HG02970 (cell line): ENCODE measurements at regions not wholly inside any gene's neighbourhood (a gene's known extent, or its start where the extent isn't known, plus 50 kb on each side); places are given as distances from the start of the nearest gene placed in this dataset.

ENCODE experiments used
- ATAC-seq: cut with Tn5 transposase; IDR thresholded peaks from one replicate; pipeline ENCODE4 v1.9.1; 2021; ENCODE audit warnings: mild to moderate bottlenecking, moderate library complexity, moderate number of reproducible peaks; ENCODE audit not compliant: unreplicated experiment, low FRiP score

DNA sequence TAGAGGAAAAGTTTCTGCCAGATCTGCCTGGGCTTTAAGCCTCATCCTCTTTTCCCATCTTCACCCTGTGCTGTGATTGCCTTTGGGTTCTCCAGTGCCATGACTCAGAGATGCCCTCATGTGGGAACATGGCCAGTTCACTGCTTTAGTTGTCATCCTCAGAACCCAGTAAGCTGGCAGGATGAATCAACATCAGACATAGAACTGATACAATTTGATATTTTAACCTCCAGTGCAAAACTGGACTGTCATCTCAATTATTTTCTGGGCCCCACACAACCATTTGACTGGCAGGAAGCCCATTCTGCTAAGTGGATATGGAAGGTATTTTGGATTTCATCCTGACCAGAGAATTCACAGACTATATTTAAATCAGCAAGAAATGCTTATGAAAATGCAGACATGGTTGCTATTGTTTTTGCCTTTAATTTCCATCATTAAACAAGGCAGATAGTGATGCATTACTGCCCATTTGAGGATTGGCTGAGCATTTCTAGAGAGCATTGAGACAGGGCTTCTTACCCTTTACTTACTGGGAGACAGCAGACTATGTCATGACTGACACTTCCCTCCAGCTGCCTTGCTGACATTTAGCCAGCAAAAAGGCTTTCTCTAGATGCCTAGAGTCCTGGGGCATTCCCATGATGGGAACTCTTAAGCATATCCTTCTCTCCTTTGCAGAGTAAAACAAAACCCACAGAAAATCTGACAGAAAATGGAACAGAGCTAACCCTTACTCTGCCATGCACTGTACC, 327.1 kb upstream of the MTNR1B start:
- ATAC-seq = no peak

DNA sequence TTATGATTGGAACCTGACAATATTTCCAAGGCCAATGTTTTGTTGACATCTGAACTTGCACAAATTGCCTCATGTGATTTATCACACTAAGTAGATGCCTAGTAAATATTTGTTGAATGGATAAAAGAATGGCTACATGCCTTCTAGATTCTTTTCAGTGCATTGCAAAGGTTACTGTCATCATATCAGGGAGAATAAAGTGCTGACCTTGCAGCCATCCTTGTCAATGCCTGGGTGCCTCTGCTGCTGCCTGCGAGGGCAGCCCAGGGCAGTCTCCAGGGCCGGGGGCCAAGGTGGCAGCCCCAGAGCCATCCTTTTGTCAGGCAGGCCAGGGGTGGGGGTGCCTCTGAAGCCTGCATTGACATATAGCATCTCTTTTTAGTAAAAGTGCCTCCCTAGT, 325.6 kb upstream of the MTNR1B start:
- ATAC-seq = no peak

DNA sequence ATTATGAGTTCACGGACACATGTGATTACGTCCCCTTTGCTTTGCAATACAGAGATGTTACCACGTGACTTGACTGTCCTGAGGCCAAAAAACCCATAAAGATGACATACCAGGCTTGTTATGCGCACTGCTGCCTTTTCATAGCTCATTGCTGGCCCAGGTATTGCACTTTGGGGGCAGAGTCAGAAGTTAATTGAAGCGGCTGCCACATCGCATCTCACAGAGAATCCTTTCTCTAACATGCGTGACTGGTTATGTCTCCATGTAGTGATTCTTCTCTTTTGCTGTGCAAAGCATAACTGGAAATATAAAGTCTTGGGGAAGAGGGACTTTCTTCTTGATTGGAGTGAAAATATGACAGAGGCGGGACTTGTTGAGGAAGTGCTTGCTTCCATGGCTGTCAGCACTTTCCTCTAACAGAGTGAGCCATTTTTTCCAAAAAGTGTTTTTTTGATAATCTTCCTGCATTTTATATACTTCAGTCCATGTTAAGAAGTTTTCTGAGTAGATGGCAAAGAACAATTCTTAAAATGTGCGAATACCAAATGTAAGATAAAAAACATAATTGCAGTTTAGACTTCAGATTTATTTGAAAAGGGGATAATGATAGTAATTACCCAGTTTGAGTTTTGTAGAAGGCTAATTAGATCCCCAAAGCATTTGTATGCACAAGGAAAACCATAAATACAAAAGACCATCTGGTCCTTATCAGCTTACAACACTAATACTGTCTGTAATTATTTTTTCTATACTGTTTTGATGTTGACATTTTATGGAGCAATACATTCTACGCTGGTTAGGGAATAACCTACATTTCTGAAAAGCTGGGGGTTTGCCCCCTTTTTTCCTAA, 324.6 kb upstream of the MTNR1B start:
- ATAC-seq = no peak

DNA sequence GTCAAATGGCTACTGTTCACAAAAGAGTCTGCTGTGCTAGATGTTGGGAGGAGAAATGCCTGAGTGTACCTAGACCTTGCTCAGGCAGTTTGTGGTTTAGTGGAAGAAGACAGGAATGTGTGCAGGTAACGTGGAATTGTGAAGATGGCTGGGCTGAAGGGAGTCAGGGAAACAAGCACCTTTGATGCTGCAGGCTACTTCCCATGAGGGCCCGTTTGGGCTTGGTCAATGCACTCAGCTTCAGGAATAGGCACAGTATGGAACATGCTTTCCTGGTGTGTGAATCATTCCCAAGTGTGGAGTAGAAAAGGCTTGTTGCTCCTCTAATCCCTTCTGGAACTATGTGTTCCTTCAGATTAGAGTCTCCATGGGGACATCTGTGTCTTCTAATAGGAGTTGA, 318.3 kb upstream of the MTNR1B start:
- ATAC-seq = no peak

DNA sequence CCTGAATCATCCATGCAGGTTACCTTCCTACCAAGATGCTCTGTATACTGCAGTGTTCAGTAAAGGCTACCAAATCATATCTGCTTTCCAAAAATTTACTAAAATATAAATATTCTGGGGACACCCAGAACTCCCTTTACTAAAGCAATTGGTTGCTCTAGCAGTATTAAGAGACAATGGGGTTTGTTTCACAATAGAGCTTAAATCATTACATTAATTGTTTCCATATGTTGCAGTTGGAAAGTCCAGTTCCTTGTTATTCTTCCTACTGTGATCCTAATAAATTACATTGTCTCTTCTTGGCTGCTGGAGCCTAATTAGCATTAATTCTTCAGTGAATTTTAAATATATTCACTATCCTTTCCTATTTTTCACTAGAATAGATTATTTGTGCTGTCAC, 316.0 kb upstream of the MTNR1B start:
- no peak for ATAC-seq

DNA sequence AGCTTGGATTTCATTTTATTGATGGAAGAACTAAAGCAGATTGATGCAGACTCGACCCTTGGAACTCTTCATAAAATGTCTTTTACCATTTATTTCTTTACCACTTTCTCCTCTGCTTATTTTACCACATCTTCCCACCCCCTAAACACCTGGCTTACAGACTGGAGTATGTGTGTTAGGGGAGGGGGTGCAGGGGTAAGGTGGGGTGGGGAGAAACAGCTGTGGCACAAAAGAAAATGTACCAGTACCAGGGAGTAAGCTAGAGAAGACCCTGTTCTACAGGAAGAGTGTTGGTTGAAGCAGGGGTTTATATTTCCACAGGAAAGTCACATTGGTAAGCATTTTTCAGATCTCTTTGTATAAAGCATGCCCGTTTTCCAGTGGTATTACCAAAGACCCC, 312.7 kb upstream of the MTNR1B start:
- ATAC-seq = no peak

DNA sequence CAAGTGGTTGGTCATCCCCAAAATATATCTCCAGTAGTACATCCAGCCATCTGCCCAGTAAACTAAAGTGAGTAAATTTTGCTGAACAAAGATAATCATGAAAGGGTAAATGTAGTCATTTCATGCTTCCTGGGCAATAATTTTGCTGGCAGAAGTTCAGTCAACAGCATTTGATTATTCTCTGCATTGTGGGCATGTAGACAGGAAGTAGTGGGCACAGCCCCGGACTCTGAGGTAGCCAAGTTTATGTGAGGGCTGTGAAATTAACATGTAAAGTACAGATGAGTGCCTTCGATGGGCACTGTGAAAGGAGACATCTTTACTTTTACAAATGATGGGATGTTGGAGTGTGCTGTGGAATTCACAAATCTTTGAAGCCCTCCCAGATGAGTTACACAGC, 312.2 kb upstream of the MTNR1B start:
- no peak for ATAC-seq

DNA sequence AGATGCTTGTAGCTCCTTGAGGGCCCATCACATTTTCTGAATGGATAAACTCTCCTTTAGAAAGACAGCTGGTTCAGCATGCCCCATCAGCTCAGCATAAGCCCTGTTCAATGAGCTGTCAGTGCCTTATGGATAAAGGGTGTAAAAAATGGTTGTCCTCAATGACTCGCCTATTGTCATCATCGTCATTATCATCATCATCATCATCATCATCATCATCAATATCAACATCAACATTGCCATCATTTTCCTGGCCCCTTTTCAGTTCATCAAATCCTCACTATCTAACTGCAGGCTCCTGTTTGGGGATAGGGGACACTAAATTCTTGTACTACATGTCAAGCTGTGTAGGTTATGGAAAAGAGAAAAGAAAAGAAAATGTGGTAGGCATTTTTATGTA, 310.7 kb upstream of the MTNR1B start:
- ATAC-seq = no peak

DNA sequence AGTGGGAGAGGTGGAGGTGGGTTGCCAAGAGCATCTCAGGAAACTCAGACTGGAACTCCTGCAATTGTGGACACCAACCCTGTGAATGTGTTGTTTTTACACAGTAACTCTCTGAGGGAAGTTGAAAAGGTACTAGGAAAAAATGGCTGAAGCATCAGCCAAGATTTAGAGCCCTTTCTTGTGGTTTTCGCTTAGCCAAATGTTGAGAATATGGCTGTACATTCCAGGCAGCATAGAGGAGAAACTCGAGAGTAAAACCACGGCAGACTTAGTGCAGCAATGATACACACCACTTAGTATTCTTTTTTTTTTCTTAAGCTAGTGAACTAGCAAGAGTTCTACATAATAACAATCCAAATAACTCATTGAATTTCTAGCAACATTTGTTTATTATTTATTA, 309.7 kb upstream of the MTNR1B start:
- ATAC-seq = no peak

DNA sequence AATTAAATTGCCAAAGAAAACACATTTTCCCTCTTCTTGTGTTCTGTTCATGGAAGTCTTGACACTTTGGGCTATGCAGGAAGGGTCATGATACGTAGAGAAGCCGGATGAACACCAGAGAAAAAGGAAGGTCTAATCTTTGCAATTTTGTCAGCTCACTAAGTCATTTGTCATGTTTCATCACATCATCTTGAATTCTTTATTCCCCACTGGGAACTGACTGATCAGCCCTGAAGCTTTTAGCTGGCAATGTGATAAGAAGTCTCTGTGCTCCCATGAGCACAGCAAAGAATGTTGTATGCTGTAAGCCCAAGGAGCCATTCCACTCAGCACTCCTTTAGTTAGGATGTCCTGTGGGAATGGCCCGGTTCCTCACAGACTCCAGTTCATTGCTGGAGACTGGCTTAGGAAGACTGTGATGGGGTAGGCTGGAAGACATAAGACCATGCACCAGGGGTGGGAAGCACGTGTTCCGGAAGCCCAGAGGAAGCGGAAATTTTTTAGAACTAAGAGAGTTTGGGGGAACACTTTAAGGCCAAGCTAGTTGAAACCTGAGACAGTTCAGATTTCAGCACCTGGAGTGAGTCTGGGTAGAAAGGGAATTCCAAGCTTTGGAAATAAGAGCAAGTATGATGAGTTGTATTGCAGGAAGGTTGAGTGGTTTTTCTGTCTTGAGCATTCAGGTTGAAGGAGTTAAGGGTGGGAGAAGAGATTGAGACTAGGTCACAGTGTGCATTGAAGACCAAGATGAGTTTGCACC, 306.7 kb upstream of the MTNR1B start:
- ATAC-seq = no peak

DNA sequence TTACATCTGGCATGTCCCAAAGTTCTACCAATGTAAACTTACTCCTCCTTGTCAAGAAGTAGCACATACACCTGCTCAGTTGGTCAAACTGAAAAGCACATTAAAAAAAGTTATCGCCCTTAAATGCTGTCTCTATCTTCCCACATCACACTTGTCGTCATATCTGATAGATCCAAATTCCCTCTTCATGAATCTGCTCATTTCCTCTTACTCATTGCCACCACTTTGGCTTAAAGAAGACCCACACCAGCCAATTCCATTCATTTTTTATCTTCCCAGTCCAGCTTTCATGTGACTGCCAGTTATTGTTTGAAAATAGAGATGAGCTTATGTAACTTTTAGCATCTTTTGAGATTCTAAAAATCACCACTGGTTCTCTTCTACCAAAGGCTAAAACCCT, 305.9 kb upstream of the MTNR1B start:
- no peak for ATAC-seq

DNA sequence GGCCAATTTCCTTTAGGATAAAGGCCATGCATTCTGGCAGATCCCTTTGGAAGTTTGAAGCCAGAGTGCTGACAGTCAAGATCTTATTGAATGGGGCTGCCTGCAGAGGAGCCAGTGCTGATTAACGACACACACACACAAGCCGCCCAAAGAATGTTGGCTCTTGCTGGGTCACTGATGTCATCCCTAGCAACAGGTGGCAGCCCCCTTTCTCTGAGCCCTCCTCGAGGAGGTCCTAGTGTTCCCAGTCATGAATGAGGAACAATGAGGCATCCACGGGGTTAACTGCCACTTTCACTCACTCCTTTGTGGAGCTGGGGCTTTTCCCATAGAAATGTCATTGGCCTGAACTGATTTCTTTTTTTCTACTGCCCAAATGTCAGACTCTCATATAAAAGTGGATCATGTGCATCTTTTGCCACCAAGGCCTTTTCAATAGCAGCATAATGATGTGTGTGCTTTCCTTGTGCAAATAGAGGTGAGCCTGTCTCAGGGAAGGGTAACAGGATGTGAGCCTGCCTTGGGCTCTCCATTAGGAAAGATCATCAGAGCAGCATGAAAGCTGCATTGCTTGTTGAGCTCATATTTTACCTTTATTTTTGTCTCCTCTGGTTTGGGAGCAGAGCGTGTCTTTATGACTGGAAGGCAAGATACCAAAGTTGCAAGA, 301.8 kb upstream of the MTNR1B start:
- ATAC-seq = no peak

DNA sequence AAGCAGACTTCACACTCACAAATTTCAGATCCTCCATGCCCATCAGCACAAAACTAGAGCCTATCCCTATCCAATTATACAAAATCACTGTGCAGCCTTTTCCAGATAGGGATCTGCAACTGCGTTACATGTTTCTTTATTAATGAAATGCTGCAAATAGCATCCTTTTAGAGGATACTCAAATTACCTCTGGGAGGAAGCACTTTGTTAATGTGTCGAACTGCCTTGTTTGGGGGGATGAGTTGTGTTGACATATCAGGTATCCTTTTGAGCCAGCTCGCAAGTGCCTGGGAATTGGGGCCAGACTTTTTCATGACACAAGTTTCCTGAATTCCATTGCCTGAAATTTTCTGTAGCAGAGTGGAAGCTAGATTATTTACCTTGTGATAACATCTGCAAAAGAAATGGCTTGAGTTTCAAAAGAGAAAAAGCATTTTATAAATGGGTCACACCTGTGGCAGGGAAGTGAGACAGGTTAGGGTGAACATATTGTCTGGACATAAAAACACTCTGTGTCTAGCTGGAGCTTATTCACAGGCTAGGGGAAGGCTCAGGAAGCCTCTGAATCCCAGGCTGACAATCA, 299.1 kb upstream of the MTNR1B start:
- ATAC-seq = no peak

DNA sequence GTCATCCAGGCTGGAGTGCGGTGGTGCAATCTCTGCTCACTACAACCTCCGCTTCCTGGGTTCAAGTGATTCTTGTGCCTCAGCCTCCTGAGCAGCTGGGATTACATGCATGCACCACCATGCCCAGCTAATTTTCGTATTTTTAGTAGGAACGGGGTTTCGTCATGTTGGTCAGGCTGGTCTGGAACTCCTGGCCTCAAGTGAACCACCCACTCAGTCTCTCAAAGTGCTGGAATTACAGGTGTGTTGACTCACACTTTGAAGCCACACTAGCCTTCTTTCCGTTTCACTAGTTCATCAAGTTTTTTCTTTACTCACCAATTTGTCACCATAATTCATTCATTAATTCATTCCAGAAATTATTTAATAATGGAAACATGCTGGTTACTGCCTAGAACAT, 298.4 kb upstream of the MTNR1B start:
- no peak for ATAC-seq

DNA sequence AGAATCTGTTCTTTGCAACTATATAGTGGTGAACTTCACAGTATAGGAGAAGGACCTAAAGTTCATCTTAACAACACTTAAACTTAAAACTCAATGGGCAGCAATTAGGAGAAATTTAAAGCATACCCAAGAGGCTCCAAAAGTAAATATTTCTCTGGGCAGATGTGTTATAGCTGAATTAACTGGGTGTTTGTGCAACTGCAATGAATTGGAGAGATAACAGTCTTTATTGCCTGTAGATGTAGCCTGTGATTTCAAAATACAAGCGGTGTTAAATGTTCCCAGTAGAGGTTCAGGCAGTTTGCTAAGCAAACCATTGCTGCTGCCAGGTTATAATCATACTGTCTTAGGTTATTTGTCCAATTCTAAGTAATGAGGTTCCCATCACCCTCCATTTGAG, 294.1 kb upstream of the MTNR1B start:
- ATAC-seq = no peak

DNA sequence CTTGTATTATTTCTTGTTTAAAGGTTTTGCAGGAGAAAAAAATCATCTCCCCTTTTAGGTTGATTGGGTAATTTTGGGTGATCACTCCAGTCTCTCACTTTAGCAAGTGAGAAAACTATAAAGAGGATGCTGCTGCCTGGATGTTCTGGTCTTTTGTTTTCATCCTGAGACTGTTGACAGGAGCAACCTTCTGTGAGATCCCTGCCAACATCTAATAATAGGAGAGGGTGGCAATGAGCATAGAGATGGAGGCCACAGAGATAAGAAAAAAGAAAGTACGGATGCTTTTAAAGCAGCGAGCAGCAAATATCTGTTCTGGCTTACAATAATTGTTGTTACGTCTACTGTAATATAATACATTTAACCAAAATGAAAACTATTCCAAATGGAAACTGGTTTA, 293.6 kb upstream of the MTNR1B start:
- ATAC-seq = no peak

DNA sequence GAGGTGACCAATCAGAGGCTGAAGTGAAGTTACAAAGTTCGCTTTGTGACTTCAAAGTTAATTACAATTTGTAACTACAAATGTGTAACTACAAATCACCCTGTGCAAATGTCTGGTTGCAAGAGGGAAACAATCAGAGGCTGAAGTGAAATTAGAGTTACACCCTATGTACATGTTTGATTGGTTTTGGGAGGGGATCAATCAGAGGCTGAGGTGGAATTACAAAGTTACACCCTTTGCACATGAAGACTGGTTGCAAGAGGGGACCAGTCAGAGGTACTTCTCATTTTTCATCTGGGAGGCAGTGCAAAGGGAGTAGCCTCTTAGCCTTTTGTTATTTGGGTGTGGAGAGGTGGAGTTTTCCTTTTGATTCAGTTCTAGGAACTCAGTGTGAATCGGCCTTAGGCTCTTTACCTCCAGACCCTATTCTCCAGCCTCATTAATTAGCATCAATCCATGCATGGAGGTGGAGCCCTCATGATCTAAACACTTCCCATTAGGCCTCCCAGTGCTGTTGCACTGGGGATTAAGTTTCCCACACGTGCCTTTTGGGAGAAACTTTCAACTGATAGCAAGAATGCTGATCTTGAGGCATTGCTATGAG, 291.3 kb upstream of the MTNR1B start:
- no peak for ATAC-seq

DNA sequence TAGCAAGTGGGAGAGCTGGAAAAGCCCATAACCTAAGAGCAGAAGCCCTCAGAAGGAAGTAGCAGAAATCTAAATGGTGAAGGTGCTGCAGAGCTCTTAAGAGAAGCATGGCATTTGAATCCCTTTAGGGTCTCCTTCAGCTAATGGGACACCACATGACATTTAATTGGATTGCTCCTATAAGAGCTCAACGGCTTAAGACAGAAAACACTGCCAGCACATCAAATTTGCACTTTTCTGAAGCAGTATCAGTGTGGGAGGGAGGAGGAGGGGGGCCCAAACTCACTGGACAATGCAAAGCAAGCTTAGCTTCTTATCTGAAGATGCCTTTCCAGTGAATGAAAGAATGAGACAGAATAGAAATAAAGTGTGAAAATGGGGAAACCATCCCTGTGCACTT, 287.9 kb upstream of the MTNR1B start:
- ATAC-seq = no peak

DNA sequence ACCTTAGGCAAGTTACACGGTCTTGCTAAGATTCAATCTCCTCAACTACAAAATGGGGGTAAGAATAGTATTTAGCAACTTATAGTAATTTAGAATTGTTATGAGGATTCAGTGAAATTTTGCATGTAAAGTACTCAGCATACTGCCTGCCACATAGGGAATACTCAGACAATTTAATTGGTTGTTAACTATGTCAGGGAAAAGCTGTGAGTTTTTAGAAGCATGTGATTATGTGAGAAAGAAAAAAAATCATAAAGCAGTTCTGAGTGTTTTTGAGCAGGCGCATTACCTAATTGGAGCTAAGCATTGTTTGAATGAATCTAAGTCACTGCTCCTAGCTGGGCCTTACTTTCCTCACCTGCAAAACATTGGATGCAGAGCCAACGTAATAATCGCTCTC, 287.3 kb upstream of the MTNR1B start:
- ATAC-seq = no peak

DNA sequence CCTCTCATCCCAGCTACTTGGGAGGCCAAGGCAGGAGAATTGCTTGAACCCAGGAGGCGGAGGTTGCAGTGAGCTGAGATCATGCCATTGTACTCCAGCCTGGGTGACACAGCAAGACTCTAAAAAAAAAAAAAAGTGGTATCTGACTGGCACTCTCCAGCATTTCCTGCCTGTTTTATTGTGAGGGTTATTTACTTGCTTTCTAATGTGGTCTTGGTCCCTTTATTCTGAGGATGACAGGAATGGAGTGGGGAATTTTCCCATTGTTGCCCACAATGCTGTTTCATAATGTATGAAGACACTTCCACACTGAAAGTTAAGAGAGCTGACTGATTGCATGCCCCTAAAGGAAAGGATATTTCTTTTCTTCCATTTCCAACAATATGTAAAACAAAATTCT, 286.5 kb upstream of the MTNR1B start:
- no peak for ATAC-seq
